ENCODE measurements at regions not wholly inside any gene's neighbourhood (a gene's known extent, or its start where the extent isn't known, plus 50 kb on each side); places are given as distances from the start of the nearest gene placed in this dataset.

DNA sequence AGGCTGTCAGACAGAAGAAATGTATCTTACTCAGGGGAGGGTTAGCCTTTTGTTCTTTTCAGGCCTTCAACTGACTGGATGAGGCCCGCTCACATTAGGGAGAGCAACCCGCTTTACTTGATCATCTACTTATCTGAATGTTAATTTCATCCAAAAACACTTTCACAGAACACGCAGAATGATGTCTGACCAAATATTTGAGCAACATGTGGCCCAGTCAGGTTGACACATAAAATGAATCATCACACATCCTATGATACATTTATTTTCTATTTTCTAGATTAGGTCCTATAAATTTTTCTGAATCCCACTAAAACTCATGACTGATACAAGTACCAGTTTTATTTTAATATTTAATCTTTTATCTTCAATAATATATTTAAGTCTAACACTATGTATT is 260.3 kb downstream of the IL15 start:
- H3K27ac ChIP-seq: no peak overlapping the region
- no peak for DNase-seq
- H3K36me3 ChIP-seq: no peaks in the 10 kb centered on the region
- TF ChIP-seq, protein P1, sequence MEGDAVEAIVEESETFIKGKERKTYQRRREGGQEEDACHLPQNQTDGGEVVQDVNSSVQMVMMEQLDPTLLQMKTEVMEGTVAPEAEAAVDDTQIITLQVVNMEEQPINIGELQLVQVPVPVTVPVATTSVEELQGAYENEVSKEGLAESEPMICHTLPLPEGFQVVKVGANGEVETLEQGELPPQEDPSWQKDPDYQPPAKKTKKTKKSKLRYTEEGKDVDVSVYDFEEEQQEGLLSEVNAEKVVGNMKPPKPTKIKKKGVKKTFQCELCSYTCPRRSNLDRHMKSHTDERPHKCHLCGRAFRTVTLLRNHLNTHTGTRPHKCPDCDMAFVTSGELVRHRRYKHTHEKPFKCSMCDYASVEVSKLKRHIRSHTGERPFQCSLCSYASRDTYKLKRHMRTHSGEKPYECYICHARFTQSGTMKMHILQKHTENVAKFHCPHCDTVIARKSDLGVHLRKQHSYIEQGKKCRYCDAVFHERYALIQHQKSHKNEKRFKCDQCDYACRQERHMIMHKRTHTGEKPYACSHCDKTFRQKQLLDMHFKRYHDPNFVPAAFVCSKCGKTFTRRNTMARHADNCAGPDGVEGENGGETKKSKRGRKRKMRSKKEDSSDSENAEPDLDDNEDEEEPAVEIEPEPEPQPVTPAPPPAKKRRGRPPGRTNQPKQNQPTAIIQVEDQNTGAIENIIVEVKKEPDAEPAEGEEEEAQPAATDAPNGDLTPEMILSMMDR (IDR thresholded peaks at IDR 0.05): no peak
- no peak for TF ChIP-seq POLR2A (IDR thresholded peaks at IDR 0.05)
- H3K9me3 ChIP-seq: no peaks in the 10 kb centered on the region
- H3K4me1 ChIP-seq: no peaks in the 10 kb centered on the region
- H3K27me3 ChIP-seq: no peaks in the 10 kb centered on the region
- no peak overlapping the region for H3K4me3 ChIP-seq

DNA sequence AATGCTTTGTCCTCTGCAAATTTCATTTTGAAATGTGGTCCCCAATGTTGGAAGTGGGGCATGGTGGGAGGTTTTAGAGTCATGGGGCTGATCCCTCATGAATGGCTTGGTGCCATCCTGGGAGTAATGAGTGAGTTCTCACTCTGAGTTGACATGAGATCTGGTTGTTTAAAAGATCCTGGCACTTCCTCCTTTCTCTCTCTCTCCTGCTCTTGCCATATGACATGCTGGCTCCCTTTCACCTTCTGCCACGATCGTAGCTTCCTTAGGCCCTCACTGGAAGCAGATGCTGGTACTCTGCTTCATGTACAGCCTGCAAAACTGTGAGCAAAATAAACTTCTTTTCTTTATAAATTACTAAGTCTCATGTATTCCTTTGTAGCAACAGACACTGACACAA is 262.0 kb downstream of the IL15 start:
- H3K27ac ChIP-seq: no peak overlapping the region
- no peaks in the 10 kb centered on the region for H3K4me1 ChIP-seq
- DNase-seq: no peak
- no peak overlapping the region for H3K4me3 ChIP-seq
- TF ChIP-seq POLR2A (IDR thresholded peaks at IDR 0.05): no peak
- TF ChIP-seq, protein P1 (IDR thresholded peaks at IDR 0.05): no peak
- no peaks in the 10 kb centered on the region for H3K9me3 ChIP-seq
- H3K27me3 ChIP-seq: no peaks in the 10 kb centered on the region
- no peaks in the 10 kb centered on the region for H3K36me3 ChIP-seq

DNA sequence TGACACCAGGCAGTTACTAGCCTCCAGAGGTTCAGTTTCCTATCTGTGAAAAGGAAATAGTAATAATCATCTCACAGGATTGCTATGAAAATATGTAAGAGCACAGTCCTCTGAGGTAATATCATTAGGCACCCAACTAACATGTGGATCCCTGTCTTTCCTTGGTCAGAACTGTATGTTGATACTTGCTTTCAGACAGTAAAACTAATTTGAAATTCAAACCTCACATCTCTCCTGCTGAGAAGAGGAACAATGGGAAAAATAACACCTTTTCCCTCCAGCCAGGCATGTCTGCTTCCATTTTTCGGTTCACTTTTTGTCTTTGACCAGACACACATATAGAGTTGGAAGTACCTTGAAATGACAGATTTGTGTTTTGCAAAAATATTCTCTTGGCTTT is 262.7 kb downstream of the IL15 start:
- Histone ChIP-seq H3K4me1 (no peaks in the 10 kb centered on the region), H3K27ac (no peak overlapping the region), H3K36me3 (no peaks in the 10 kb centered on the region), H3K9me3 (no peaks in the 10 kb centered on the region), H3K27me3 (no peaks in the 10 kb centered on the region), H3K4me3 (no peak overlapping the region)
- no peak for DNase-seq
- no peak for TF ChIP-seq POLR2A (IDR thresholded peaks at IDR 0.05)
- TF ChIP-seq, protein P1 (IDR thresholded peaks at IDR 0.05): no peak

GRCh38 chr4:141899541-141899940 is 263.2 kb downstream of the IL15 start:
- no peak for DNase-seq
- Histone ChIP-seq H3K4me3 (no peak overlapping the region), H3K27ac (no peak overlapping the region), H3K36me3 (no peaks in the 10 kb centered on the region), H3K27me3 (no peaks in the 10 kb centered on the region), H3K9me3 (no peaks in the 10 kb centered on the region), H3K4me1 (no peaks in the 10 kb centered on the region)
- TF ChIP-seq POLR2A (IDR thresholded peaks at IDR 0.05): no peak
- TF ChIP-seq, protein P1 (IDR thresholded peaks at IDR 0.05): no peak

GRCh38 chr4:141900856-141901255 is 264.5 kb downstream of the IL15 start:
- Histone ChIP-seq H3K36me3 (no peaks in the 10 kb centered on the region), H3K4me3 (no peak overlapping the region), H3K27me3 (no peaks in the 10 kb centered on the region), H3K9me3 (no peaks in the 10 kb centered on the region), H3K27ac (no peak overlapping the region), H3K4me1 (no peaks in the 10 kb centered on the region)
- no peak for TF ChIP-seq POLR2A (IDR thresholded peaks at IDR 0.05)
- TF ChIP-seq, protein P1 (IDR thresholded peaks at IDR 0.05): no peak
- no peak for DNase-seq

GRCh38 chr4:141905751-141906150 is 269.4 kb downstream of the IL15 start:
- DNase-seq: no peak
- H3K27me3 ChIP-seq: no peaks in the 10 kb centered on the region
- H3K27ac ChIP-seq: no peak overlapping the region
- TF ChIP-seq, protein P1 (IDR thresholded peaks at IDR 0.05): no peak
- no peaks in the 10 kb centered on the region for H3K4me1 ChIP-seq
- no peak overlapping the region for H3K4me3 ChIP-seq
- H3K9me3 ChIP-seq: no peaks in the 10 kb centered on the region
- H3K36me3 ChIP-seq: no peaks in the 10 kb centered on the region

Measured in Peyer's patch (tissue), 4 donors.